ENCODE measurements at regions not wholly inside any gene's neighbourhood (a gene's known extent, or its start where the extent isn't known, plus 50 kb on each side); places are given as distances from the start of the nearest gene placed in this dataset.
"Not testable (repeated sequence)": the region's sequence is repeated elsewhere in the genome, so short reads cannot be mapped to it uniquely, and the experiment has no call there.

DNA sequence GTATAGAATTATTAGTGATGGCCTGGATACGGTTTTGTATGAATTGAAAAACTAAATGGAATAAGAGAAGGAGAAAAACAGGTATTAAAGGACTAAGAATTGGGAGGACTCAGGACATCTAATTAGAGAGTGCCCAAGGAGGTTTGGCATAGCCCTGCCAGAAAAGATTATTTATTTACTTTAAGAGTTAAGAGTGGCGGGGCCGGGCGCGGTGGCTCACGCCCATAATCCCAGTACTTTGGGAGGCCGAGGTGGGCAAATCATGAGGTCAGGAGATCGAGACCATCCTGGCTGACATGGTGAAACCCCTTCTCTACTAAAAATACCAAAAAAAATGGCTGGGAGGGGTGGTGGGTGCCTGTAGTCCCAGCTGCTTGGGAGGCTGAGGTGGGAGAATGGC lies 115.2 kb upstream of the KCNJ3 start:
- DNase-seq = not testable (repeated sequence)

DNA sequence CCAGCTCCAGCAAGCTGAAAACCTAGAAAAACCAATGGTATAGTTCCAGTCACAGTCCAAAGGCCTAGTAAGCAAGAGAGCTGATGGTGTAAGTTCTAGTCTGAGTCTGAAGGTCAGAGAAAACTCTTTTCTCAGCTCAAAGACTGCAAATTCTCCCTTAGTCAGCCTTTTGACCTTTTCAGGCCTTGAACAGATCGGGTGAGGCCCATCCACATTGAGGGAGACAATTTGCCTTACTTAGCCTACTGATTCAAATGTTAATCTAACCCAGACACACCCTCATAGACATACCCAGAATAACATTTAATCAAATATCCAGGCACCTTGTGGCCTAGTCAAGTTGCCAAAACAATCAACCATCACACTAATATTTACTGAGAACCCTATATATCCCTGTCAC lies 110.8 kb upstream of the KCNJ3 start:
- no peak for DNase-seq

DNA sequence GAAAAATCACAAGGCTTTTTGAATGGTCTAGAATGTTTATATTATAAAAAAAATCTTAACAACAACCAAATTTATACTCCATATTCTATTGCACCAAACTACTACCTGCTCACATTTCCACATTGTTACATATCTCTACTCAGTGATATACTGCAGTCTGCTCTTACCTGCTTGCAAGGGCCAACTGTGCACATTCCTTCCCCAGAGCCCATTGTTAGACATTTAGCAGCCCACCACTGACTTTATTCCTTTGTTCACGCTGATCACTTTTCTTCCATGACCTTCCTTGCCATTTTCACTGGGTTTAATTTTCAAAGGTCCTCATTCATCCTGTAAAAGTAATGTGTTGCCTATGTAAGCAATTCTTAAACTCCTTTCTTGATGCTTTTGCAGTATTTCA lies 109.7 kb upstream of the KCNJ3 start:
- no peak for DNase-seq

DNA sequence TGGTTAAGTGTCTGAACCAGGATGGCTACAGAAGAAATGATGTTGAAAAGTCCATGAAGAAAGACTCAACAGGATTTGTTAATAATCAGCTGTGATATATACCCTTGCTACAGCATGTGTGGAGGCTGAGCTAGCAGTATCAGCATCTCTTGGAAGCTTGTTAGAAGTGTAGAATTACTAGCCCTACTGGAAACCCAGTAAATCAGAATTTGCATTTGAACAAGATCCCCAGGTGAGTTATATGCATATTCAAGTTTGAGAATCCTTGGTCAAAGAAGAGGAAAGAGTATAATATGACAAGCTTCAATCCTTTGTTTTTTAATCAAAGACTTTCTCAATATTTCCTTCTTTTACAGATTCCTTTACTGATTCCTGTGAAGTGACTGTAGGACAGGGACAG lies 109.0 kb upstream of the KCNJ3 start:
- DNase-seq = no peak

DNA sequence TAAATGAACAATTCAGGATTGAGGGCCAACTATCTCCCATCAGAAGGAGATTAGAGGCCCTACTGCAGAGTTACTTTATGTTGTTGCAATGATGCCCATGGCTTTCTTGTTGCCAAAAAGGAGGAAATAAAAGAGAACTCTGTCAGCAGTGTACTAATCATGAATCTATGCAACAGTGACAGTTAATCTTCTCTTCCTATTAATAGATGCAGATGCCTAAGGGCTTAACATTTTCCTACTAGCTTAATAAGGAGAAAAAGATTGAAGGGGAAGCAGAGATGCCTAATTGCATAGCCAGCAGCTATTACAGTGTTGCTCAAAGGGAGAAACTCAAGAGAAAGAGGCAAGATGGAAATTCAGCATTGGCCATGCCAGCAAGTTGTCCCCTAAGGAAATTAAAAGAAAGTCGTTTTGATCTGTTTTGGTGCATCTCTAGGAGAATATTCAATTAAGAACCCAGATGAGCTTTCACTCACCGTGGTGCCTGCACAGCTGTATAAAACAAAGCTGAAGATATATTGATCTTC lies 107.1 kb upstream of the KCNJ3 start:
- DNase-seq = no peak

DNA sequence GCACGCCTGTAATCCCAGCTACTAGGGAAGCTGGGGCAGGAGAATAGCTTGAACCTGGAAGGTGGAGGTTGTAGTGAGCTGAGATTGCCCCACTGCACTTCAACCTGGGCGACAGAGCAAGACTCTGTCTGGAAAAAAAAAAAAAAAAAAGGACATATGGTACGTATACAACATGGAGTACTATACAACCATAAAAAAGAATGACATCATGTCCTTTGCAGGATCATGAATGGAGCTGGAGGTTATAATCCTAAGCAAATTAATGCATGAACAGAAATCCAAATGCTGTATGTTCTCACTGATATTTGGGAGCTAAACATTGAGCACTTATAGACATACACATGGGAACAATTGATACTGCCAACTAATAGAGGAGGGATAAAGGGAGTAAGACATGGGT lies 99.3 kb upstream of the KCNJ3 start:
- DNase-seq = no peak

DNA sequence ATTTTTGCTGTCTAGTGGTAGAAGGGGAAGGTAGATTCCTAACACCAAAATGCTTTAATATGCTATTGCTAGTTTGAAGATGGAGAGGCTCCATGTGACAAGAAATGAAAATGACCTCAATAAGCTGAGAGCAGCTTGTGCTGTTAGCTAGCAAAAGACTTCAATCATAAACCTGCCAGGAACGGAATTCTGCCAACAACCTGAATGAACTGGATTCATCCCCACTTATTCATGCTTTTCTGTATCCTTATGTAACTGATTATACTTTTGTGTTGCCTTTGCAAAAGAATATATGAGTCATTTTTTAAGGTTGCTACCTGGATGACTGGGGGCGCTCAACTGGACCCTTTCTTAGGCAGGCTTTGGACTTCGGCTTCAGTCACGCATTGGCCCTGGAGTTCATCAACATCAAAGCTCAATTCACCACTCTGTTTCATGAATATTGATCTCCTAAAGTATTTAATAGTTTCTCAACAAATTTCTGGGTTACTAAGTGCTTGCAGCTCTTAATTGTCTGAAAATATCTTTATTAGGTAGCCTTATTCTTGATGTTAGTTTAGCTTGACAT lies 97.5 kb upstream of the KCNJ3 start:
- DNase-seq = no peak

DNA sequence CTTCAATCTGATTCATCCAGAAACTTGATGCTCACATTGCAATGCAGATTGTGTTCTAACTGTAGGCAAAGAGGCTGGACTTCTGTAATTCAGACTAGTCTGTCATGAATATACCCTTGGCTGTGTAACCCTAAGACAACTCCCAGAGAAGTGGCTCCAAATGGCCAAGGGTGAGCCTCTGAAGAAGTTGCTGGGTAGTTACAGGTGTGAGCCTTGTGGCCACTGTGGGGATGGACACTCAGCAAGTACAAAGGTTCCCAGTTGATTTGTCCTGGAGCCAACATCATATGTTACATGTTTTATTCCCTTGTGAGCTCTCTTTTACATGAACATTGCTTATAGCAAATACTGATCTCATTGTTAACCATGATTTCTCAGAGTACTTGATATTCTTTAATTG lies 94.8 kb upstream of the KCNJ3 start:
- no peak for DNase-seq

DNA sequence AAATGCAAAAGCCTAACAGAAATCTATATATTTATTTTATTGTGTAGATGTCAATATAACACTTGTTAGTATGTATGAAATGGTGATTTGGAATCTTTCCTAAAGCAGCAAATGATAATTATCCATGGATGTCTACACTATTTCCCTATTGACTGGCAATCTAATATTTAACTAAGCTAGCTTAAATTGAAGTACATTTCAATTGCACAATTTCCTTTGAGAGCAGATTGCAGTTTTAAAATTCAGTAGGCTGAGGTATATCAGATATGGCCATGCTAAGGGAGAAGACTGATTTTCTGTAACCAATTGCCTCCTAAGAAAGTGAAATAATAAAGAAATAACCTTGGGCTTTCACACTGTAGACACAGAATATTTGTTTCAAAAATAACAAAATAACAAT lies 90.1 kb upstream of the KCNJ3 start:
- no peak for DNase-seq

DNA sequence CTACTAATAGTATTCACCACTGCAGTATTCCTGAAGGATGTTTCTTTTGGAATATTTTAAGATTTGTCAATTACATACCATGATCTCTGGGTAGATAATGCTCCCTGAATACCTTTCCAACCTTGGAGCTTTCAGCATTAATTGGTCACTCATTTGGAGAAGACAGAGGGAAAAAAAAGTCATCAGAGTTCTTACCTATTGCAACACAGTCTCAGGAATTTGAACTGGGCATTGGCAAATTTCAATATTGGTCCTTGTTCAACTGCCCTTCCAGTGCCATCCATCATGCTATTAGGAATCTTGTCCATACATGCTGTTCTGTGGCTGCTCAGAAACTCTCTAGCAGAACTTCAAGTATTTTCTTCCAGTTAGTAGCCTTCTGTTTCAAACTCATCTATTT lies 83.6 kb upstream of the KCNJ3 start:
- DNase-seq = no peak

DNA sequence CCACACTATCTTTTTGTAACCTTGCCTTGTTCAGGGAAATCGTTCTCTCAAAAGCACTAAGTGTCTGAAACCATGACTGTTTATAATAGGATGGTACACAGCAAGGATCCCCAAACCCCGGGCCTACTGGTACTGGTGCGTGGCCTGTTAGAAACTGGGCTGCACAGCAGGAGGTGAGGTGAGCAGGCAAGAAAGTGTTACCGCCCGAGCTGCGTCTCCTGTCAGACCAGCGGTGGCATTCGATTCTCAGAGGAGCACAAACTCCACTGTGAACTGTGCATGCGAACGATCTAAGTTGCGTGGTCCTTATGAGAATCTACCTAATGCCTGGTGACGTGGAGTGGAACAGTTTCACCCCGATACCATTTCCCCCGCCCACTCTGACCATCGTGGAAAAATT lies 81.8 kb upstream of the KCNJ3 start:
- DNase-seq = no peak

DNA sequence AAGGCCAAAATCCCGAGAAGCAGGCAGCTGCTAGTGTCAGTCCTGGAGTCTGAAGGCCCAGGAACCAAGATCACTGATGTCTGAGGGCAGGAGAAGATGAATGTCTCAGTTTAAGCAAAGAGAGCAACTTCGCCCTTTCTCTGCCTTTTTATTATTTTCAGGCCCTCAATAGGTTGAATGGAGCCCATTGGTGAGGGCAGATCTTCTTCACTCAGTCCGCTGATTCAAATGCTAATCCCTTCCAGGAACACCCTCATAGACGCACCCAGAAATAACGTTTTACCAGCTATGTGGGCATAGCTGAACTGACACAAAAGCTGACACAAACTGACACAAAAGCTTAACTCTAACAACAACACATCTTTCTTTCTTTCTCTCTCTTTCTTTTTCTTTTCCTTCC lies 78.0 kb upstream of the KCNJ3 start:
- no peak for DNase-seq

DNA sequence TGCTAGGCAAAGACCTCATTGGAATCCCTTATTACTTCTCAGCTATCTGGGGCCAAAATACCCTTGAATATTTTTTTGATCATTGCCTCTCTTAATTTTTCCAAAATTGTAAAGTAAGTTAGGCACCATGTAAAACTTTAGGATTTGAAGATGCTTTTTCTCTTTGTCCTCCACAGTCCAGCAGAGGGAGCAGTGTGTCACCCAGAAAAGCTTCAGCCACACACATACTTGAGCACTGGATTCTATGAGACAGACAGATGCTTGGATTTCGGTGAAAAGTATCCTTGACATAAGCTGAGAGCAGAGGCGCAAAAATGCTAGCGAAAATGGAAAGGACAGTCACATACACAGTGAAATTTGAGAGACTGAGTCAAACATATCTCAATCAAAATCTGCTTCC lies 74.7 kb upstream of the KCNJ3 start:
- DNase-seq = peak; percentile 66

DNA sequence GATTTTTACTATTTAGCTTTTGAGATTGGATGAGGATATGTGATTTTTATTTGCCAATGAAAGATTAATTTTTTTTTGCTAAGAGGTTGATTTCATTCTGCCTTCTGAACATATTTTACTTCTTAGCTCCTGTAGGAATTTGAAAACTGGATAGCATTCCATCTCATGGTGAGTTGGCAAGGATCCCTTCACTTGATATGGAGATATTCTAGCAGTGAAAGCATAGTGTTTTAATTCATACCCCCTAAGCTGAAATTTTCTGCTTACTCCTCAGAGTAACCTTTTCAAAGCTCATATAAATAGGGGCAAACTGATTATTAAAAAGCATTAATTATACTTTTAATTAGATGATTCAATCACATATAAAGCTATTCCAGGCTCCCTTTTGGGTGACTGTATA lies 61.0 kb upstream of the KCNJ3 start:
- DNase-seq = no peak

DNA sequence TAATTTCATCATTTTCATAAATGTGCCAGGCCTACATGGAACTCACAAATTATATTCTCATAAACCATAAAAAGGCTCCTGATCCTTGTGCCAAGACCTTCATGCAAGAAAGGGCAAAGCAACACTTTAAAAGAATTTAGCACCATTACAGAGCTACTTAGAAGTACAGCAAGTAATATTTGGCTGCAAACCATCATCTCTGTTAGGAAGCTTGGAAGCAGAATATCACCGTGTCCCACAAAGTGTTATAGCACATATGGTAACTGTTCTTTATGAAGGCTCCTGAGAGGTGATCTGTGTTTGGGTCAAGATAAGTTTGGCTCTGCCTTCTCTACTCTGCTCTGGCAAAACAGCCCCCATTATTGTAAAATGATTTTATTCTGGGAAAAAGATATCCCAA lies 59.7 kb upstream of the KCNJ3 start:
- no peak for DNase-seq

DNA sequence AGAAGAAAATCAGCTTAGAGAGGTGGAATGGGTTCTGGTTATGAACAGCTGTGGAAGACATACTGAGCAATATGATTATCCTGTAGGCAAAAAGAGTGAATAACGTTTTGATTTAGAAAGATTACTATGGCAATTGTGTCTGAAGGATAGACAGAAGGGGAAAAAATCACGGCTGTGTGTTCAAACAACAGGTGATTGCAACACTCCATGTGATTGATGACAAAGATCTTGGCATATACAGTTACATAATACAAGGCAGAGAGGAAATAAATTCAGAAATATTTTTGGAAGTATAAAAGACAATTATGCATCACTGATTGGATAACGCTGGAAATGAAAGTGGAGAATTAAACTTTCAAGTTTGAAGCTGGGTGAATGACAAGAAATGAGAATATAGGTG lies 58.5 kb upstream of the KCNJ3 start:
- no peak for DNase-seq
